Astrocyte of the spinal cord (primary cell): ENCODE measurements at regions not wholly inside any gene's neighbourhood (a gene's known extent, or its start where the extent isn't known, plus 50 kb on each side); places are given as distances from the start of the nearest gene placed in this dataset.

Experiments used
- DNase-seq: peaks from one replicate; pipeline ENCODE4 v3.0.0; 2011; ENCODE audit warnings: low read depth, low spot score
- H3K4me3 ChIP-seq: 2 replicates; pipeline ENCODE4 v1.5.1; 2011; ENCODE audit warnings: low read depth, mild to moderate bottlenecking, low read length, moderate library complexity
- CTCF ChIP-seq: IDR thresholded peaks from 2 replicates; pipeline ENCODE4 v1.5.1; 2012; ENCODE audit warnings: low read depth, mild to moderate bottlenecking, low read length, inconsistent platforms
- in situ Hi-C: cut with HindIII; loops from 2 replicates; pipeline ENCODE4 v1.10.0; 2017; ENCODE audit warnings: low sequenced_read_pairs

GRCh38 chr2:138237667-138238384 is 263.7 kb upstream of the SPOPL start:
- no peak for DNase-seq
- no peak for TF ChIP-seq CTCF
- H3K4me3 ChIP-seq = no peak overlapping the region
- in situ Hi-C loops = no loop called here

GRCh38 chr2:138238908-138239307 is 262.7 kb upstream of the SPOPL start:
- no peak for DNase-seq
- in situ Hi-C loops = no loop called here
- no peak for TF ChIP-seq CTCF
- H3K4me3 ChIP-seq = no peak overlapping the region

GRCh38 chr2:138239902-138240491 is 261.6 kb upstream of the SPOPL start:
- in situ Hi-C loops = no loop called here
- H3K4me3 ChIP-seq = no peak overlapping the region
- no peak for TF ChIP-seq CTCF
- DNase-seq = peak; percentile 41

- no peak for DNase-seq
- no peak for TF ChIP-seq CTCF
- no peak overlapping the region for H3K4me3 ChIP-seq
- in situ Hi-C loops = no loop called here
Measured at GRCh38 chr2:138243372-138243771, 258.2 kb upstream of the SPOPL start.

- no peak overlapping the region for H3K4me3 ChIP-seq
- in situ Hi-C loops = no loop called here
- DNase-seq = no peak
- TF ChIP-seq CTCF = no peak
Measured at GRCh38 chr2:138244501-138244925, 257.1 kb upstream of the SPOPL start.

GRCh38 chr2:138245310-138245709 is 256.3 kb upstream of the SPOPL start:
- no peak overlapping the region for H3K4me3 ChIP-seq
- no peak for TF ChIP-seq CTCF
- no peak for DNase-seq
- in situ Hi-C loops = no loop called here
